Neural cell (in vitro differentiated cells): ENCODE measurements at regions not wholly inside any gene's neighbourhood (a gene's known extent, or its start where the extent isn't known, plus 50 kb on each side); places are given as distances from the start of the nearest gene placed in this dataset.

Source experiments
- H2AFZ ChIP-seq: fragments of 200-600, 300-800 bp; sonication (generic), shearing (Covaris generic); 2 replicates; pipeline ENCODE4 v1.6.0; 2014; ENCODE audit warnings: low read depth, mild to moderate bottlenecking, antibody characterized with exemption, low read length, moderate library complexity
- H3F3A ChIP-seq: fragments of 200-600 bp; shearing (Covaris generic); 2 replicates; pipeline ENCODE4 v1.6.1; 2016; ENCODE audit warnings: mild to moderate bottlenecking, moderate library complexity, mixed read lengths, antibody characterized with exemption, low read length; ENCODE audit not compliant: insufficient read depth, poor library complexity, severe bottlenecking
- H3K27ac ChIP-seq: fragments of 200-600, 300-800 bp; sonication (generic), shearing (Covaris generic); 2 replicates; pipeline ENCODE4 v1.5.1; 2014; ENCODE audit warnings: mild to moderate bottlenecking, low read length, moderate library complexity
- H3K27me3 ChIP-seq: fragments of 300-800, 200-600 bp; sonication (generic), shearing (Covaris generic); 2 replicates; pipeline ENCODE4 v1.6.0; 2014; ENCODE audit warnings: mild to moderate bottlenecking, low read depth, low read length, moderate library complexity; ENCODE audit not compliant: insufficient read depth
- H3K36me3 ChIP-seq: fragments of 300-800, 200-600 bp; sonication (generic), shearing (Covaris generic); 2 replicates; pipeline ENCODE4 v1.5.1; 2014; ENCODE audit warnings: mild to moderate bottlenecking, antibody characterized with exemption, low read length, moderate library complexity; ENCODE audit not compliant: insufficient read depth
- H3K4me2 ChIP-seq: fragments of 300-800, 200-600 bp; sonication (generic), shearing (Covaris generic); 2 replicates; pipeline ENCODE4 v1.6.0; 2014; ENCODE audit warnings: mild to moderate bottlenecking, low read length
- H3K4me3 ChIP-seq: fragments of 300-800, 200-600 bp; sonication (generic), shearing (Covaris generic); 2 replicates; pipeline ENCODE4 v1.5.1; 2014; ENCODE audit warnings: mild to moderate bottlenecking, low read length, moderate library complexity
- H3K79me2 ChIP-seq: fragments of 200-600 bp; shearing (Covaris generic); replicated peaks from 2 replicates; pipeline ENCODE4 v1.6.0; 2014; ENCODE audit warnings: mild to moderate bottlenecking, low read length, moderate library complexity; ENCODE audit not compliant: insufficient read depth
- H3K9ac ChIP-seq: fragments of 300-800, 200-600 bp; sonication (generic), shearing (Covaris generic); 2 replicates; pipeline ENCODE4 v1.6.1; 2016; ENCODE audit warnings: mild to moderate bottlenecking, low read length, mixed read lengths
- H3K9me2 ChIP-seq: fragments of 200-600 bp; shearing (Covaris generic); 2 replicates; pipeline ENCODE4 v1.6.1; 2016; ENCODE audit warnings: mild to moderate bottlenecking, low read length, mixed read lengths; ENCODE audit not compliant: insufficient read depth
- H3K9me3 ChIP-seq: fragments of 200-600, 300-800 bp; sonication (generic), shearing (Covaris generic); 2 replicates; pipeline ENCODE4 v1.6.1; 2016; ENCODE audit warnings: mild to moderate bottlenecking, mixed run types, low read length, moderate library complexity, mixed read lengths
- H4K20me1 ChIP-seq: fragments of 200-600 bp; shearing (Covaris generic); 2 replicates; pipeline ENCODE4 v1.6.1; 2016; ENCODE audit warnings: mild to moderate bottlenecking, mixed run types; ENCODE audit not compliant: insufficient read depth
- EP300 ChIP-seq: fragments of 450-650 bp; conservative IDR thresholded peaks from 2 replicates; pipeline ENCODE4 v1.6.1; 2014; ENCODE audit warnings: antibody characterized with exemption, mild to moderate bottlenecking, moderate library complexity; ENCODE audit not compliant: poor library complexity, severe bottlenecking
- EZH2 ChIP-seq: fragments of 200-600, 300-800 bp; shearing (Covaris generic), sonication (generic); IDR thresholded peaks from 2 replicates; pipeline ENCODE4 v1.6.1; 2014; ENCODE audit warnings: antibody characterized with exemption, low read length, borderline replicate concordance, mild to moderate bottlenecking; ENCODE audit not compliant: insufficient read depth, poor library complexity, severe bottlenecking
- MXI1 ChIP-seq: fragments of 450-650 bp; conservative IDR thresholded peaks from 2 replicates; pipeline ENCODE4 v1.6.1; 2014; ENCODE audit warnings: antibody characterized with exemption, mild to moderate bottlenecking; ENCODE audit not compliant: poor library complexity, severe bottlenecking
- POLR2AphosphoS5 ChIP-seq: IDR thresholded peaks from 2 replicates; pipeline ENCODE4 v1.6.1; 2012
- RAD21 ChIP-seq: fragments of 450-650 bp; conservative IDR thresholded peaks from 2 replicates; pipeline ENCODE4 v1.6.1; 2014; ENCODE audit warnings: antibody characterized with exemption, mild to moderate bottlenecking, moderate library complexity
- SMC3 ChIP-seq: fragments of 450-650 bp; conservative IDR thresholded peaks from 2 replicates; pipeline ENCODE4 v1.6.1; 2014; ENCODE audit warnings: antibody characterized with exemption, mild to moderate bottlenecking, moderate library complexity; ENCODE audit not compliant: poor library complexity
- TAF1 ChIP-seq: IDR thresholded peaks from 2 replicates; pipeline ENCODE4 v1.6.1; 2012; ENCODE audit warnings: low read depth
- TF ChIP-seq, protein P1 (sequence below): fragments of 450-650 bp; IDR thresholded peaks from 2 replicates; pipeline ENCODE4 v1.5.1; 2014; ENCODE audit warnings: antibody characterized with exemption, mild to moderate bottlenecking, moderate library complexity; ENCODE audit not compliant: poor library complexity, severe bottlenecking
- TF ChIP-seq, protein P2 (sequence below): IDR thresholded peaks from 2 replicates; pipeline ENCODE4 v1.6.1; 2012; ENCODE audit warnings: borderline replicate concordance

DNA sequence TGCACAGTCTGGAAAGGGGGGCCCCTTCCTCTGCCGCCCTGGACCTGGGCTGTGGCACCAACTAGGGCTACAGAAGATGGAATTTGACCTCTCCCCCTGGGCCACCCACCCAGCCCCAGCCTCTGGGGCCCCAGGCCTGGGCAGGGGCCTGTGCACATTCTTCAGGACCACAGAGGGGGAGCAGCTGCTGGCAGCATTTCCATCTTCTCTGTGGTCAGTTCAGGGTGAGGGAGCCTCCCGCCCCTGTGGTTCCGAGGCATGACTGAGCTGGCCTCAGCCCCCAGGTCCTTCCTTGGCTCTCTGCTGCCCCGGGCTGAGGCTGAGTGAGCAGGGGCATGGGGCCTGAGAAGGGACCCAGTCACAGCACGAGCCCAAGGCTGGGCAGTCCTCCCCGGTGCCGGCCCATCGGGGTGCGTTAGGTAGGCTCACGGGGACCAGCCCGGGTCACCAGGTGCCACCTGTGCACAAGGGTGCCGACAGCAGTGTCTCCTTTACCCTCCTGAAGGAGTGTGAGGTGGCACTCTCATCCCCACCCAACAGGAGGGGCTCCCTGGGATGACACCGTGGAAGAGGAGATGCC lies 63.2 kb downstream of the UNCX start:
- H3K4me3 ChIP-seq = no peak overlapping the region
- H3K27ac ChIP-seq = no peak overlapping the region
- no peaks in the 10 kb centered on the region for H3K27me3 ChIP-seq
- no peaks in the 10 kb centered on the region for H3K9me3 ChIP-seq
- no peak overlapping the region for H2AFZ ChIP-seq
- H3K79me2 ChIP-seq = no peaks in the 10 kb centered on the region
- H3K36me3 ChIP-seq = no peaks in the 10 kb centered on the region
- TF ChIP-seq TAF1 (no peak), EP300 (no peak), SMC3 (no peak), POLR2AphosphoS5 (no peak), RAD21 (no peak), EZH2 (no peak)
- TF ChIP-seq, protein P1, sequence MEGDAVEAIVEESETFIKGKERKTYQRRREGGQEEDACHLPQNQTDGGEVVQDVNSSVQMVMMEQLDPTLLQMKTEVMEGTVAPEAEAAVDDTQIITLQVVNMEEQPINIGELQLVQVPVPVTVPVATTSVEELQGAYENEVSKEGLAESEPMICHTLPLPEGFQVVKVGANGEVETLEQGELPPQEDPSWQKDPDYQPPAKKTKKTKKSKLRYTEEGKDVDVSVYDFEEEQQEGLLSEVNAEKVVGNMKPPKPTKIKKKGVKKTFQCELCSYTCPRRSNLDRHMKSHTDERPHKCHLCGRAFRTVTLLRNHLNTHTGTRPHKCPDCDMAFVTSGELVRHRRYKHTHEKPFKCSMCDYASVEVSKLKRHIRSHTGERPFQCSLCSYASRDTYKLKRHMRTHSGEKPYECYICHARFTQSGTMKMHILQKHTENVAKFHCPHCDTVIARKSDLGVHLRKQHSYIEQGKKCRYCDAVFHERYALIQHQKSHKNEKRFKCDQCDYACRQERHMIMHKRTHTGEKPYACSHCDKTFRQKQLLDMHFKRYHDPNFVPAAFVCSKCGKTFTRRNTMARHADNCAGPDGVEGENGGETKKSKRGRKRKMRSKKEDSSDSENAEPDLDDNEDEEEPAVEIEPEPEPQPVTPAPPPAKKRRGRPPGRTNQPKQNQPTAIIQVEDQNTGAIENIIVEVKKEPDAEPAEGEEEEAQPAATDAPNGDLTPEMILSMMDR = no peak
- no peaks in the 10 kb centered on the region for H3F3A ChIP-seq
- no peak overlapping the region for H3K4me2 ChIP-seq
- no peaks in the 10 kb centered on the region for H3K9me2 ChIP-seq
- no peaks in the 10 kb centered on the region for H4K20me1 ChIP-seq
- no peak overlapping the region for H3K9ac ChIP-seq

DNA sequence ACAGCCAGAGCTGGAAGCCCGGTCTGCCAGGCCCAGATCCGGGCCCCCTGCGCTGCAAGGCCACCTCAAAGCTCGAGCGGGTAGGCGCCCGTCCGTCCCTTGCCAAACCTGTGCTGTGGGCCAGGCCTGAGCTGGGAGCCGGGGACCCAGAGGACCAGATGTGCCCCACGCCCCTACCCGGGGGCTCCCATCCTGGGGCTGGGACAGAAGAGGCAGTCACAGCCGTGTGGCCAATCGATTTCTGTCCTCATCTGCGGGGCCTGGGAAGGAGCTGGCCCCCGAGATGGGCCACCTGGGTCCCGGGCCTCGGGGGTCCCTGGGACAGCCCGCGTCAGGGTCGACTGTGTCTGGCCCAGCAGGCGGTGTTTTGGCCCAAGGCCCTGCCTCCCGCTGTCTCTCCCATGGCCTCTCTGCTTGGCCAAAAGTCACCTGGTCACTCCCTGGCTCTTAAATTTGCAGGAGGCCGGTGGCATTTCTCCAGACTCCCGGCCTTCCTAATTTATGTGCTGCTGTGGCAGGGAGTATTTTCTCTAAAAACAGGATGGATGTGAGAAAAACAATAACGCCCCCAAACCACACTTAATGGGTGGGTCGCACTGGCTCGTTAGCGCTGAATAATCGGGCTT lies 63.8 kb downstream of the UNCX start:
- no peak overlapping the region for H2AFZ ChIP-seq
- no peaks in the 10 kb centered on the region for H3K9me3 ChIP-seq
- H3F3A ChIP-seq = no peaks in the 10 kb centered on the region
- no peaks in the 10 kb centered on the region for H3K9me2 ChIP-seq
- TF ChIP-seq SMC3 (no peak), MXI1 (no peak), EP300 (no peak), POLR2AphosphoS5 (no peak), RAD21 (no peak), TAF1 (no peak), EZH2 (no peak)
- TF ChIP-seq, protein P2, sequence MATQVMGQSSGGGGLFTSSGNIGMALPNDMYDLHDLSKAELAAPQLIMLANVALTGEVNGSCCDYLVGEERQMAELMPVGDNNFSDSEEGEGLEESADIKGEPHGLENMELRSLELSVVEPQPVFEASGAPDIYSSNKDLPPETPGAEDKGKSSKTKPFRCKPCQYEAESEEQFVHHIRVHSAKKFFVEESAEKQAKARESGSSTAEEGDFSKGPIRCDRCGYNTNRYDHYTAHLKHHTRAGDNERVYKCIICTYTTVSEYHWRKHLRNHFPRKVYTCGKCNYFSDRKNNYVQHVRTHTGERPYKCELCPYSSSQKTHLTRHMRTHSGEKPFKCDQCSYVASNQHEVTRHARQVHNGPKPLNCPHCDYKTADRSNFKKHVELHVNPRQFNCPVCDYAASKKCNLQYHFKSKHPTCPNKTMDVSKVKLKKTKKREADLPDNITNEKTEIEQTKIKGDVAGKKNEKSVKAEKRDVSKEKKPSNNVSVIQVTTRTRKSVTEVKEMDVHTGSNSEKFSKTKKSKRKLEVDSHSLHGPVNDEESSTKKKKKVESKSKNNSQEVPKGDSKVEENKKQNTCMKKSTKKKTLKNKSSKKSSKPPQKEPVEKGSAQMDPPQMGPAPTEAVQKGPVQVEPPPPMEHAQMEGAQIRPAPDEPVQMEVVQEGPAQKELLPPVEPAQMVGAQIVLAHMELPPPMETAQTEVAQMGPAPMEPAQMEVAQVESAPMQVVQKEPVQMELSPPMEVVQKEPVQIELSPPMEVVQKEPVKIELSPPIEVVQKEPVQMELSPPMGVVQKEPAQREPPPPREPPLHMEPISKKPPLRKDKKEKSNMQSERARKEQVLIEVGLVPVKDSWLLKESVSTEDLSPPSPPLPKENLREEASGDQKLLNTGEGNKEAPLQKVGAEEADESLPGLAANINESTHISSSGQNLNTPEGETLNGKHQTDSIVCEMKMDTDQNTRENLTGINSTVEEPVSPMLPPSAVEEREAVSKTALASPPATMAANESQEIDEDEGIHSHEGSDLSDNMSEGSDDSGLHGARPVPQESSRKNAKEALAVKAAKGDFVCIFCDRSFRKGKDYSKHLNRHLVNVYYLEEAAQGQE = no peak
- TF ChIP-seq, protein P1 = no peak
- no peaks in the 10 kb centered on the region for H4K20me1 ChIP-seq
- H3K79me2 ChIP-seq = no peaks in the 10 kb centered on the region
- H3K27me3 ChIP-seq = no peaks in the 10 kb centered on the region
- no peak overlapping the region for H3K4me3 ChIP-seq
- no peak overlapping the region for H3K27ac ChIP-seq
- H3K9ac ChIP-seq = no peak overlapping the region
- no peak overlapping the region for H3K4me2 ChIP-seq
- no peaks in the 10 kb centered on the region for H3K36me3 ChIP-seq
